Erythroblast (primary cell): ENCODE measurements at regions not wholly inside any gene's neighbourhood (a gene's known extent, or its start where the extent isn't known, plus 50 kb on each side); places are given as distances from the start of the nearest gene placed in this dataset.

ENCODE experiments used
- GATA1 ChIP-seq: IDR thresholded peaks from 2 replicates; pipeline ENCODE4 v1.6.1; 2011; ENCODE audit warnings: low read depth, mild to moderate bottlenecking, control low read depth, low read length, moderate library complexity
- POLR2A ChIP-seq: IDR thresholded peaks from 2 replicates; pipeline ENCODE4 v1.6.1; 2011; ENCODE audit warnings: mild to moderate bottlenecking, low read length

- TF ChIP-seq POLR2A (no peak), GATA1 (no peak)
Observed at GRCh38 chr12:24044941-24045703, 95.7 kb upstream of the SOX5 start.
